Osteocyte (in vitro differentiated cells): ENCODE measurements at regions not wholly inside any gene's neighbourhood (a gene's known extent, or its start where the extent isn't known, plus 50 kb on each side); places are given as distances from the start of the nearest gene placed in this dataset.

Source experiments
- DNase-seq: peaks from one replicate; pipeline ENCODE4 v3.0.0; 2021; ENCODE audit warnings: mixed read lengths; ENCODE audit not compliant: unreplicated experiment; ENCODE audit errors: extremely low spot score
- H3K27ac Mint-ChIP-seq: one replicate; pipeline ENCODE4 v1.8.0; 2021; ENCODE audit warnings: mild to moderate bottlenecking, mixed read lengths; ENCODE audit not compliant: unreplicated experiment
- H3K27me3 Mint-ChIP-seq: one replicate; pipeline ENCODE4 v1.8.0; 2021; ENCODE audit warnings: mixed read lengths; ENCODE audit not compliant: unreplicated experiment
- H3K36me3 Mint-ChIP-seq: one replicate; pipeline ENCODE4 v1.8.0; 2021; ENCODE audit warnings: mixed read lengths; ENCODE audit not compliant: unreplicated experiment
- H3K4me1 Mint-ChIP-seq: one replicate; pipeline ENCODE4 v1.8.0; 2021; ENCODE audit warnings: mixed read lengths; ENCODE audit not compliant: unreplicated experiment
- H3K4me3 Mint-ChIP-seq: one replicate; pipeline ENCODE4 v1.8.0; 2021; ENCODE audit warnings: mild to moderate bottlenecking, moderate library complexity, mixed read lengths; ENCODE audit not compliant: unreplicated experiment
- H3K9me3 Mint-ChIP-seq: one replicate; pipeline ENCODE4 v1.8.0; 2021; ENCODE audit warnings: mixed read lengths; ENCODE audit not compliant: unreplicated experiment
- CTCF ChIP-seq: fragments of 200-600 bp; sonication (generic); IDR thresholded peaks from 2 replicates; pipeline ENCODE4 v1.5.0; 2021; ENCODE audit warnings: antibody characterized with exemption, mild to moderate bottlenecking, moderate library complexity

- DNase-seq, result no peak
- Mint-ChIP-seq H3K36me3 (no peaks in the 10 kb centered on the region), H3K27ac (no peak overlapping the region), H3K4me3 (no peak overlapping the region), H3K4me1 (no peaks in the 10 kb centered on the region), H3K27me3 (no peaks in the 10 kb centered on the region), H3K9me3 (peaks cover 9% of the 10 kb centered on the region)
- TF ChIP-seq CTCF, result no peak
Observed at GRCh38 chr18:78805840-78806239, 173.8 kb upstream of the SALL3 start.

- Mint-ChIP-seq H3K27me3 (no peaks in the 10 kb centered on the region), H3K9me3 (peaks cover 3% of the 10 kb centered on the region)
- no peak for DNase-seq
Observed at GRCh38 chr18:78807668-78808067, 171.9 kb upstream of the SALL3 start.

GRCh38 chr18:78809845-78810244 lies 169.8 kb upstream of the SALL3 start:
- H3K27ac Mint-ChIP-seq, result no peak overlapping the region
- H3K4me3 Mint-ChIP-seq, result no peak overlapping the region

More at GRCh38 chr18:78807668-78808067, 171.9 kb upstream of the SALL3 start:
- H3K36me3 Mint-ChIP-seq, result no peaks in the 10 kb centered on the region
- no peak overlapping the region for H3K27ac Mint-ChIP-seq
- H3K4me1 Mint-ChIP-seq, result no peaks in the 10 kb centered on the region
- TF ChIP-seq CTCF, result no peak
- H3K4me3 Mint-ChIP-seq, result no peak overlapping the region

GRCh38 chr18:78810706-78811105 lies 168.9 kb upstream of the SALL3 start:
- peaks cover 3% of the 10 kb centered on the region for H3K9me3 Mint-ChIP-seq
- H3K4me1 Mint-ChIP-seq, result no peaks in the 10 kb centered on the region
- H3K4me3 Mint-ChIP-seq, result no peak overlapping the region
- no peak for TF ChIP-seq CTCF
- no peaks in the 10 kb centered on the region for H3K36me3 Mint-ChIP-seq
- no peaks in the 10 kb centered on the region for H3K27me3 Mint-ChIP-seq
- DNase-seq, result no peak
- H3K27ac Mint-ChIP-seq, result no peak overlapping the region

More at GRCh38 chr18:78809845-78810244, 169.8 kb upstream of the SALL3 start:
- peaks cover 3% of the 10 kb centered on the region for H3K9me3 Mint-ChIP-seq
- no peaks in the 10 kb centered on the region for H3K36me3 Mint-ChIP-seq
- no peak for TF ChIP-seq CTCF
- H3K27me3 Mint-ChIP-seq, result no peaks in the 10 kb centered on the region
- H3K4me1 Mint-ChIP-seq, result no peaks in the 10 kb centered on the region
- DNase-seq, result no peak

- Mint-ChIP-seq H3K4me1 (no peaks in the 10 kb centered on the region), H3K4me3 (no peak overlapping the region), H3K27me3 (no peaks in the 10 kb centered on the region), H3K36me3 (no peaks in the 10 kb centered on the region), H3K9me3 (peaks cover 3% of the 10 kb centered on the region), H3K27ac (no peak overlapping the region)
- TF ChIP-seq CTCF, result no peak
- DNase-seq, result no peak
Observed at GRCh38 chr18:78812067-78812466, 167.6 kb upstream of the SALL3 start.
